GM12878 (cell line): ENCODE measurements at regions not wholly inside any gene's neighbourhood (a gene's known extent, or its start where the extent isn't known, plus 50 kb on each side); places are given as distances from the start of the nearest gene placed in this dataset.

ENCODE experiments used
- ATAC-seq: fragments of 200-7000 bp; cut with Tn5 transposase; 3 replicates; pipeline ENCODE4 v1.9.1; 2020; ENCODE audit warnings: mild to moderate bottlenecking, moderate library complexity
- BruUV-seq: library from RNA; stranded (reverse); fragments of 400-500 nt; replicated peaks from 2 replicates; lab custom pipeline; 2021; lab: Mats Ljungman, UMichigan
- CTCF ChIA-PET: fragments of 300-600 bp; sonication (Branson Sonifier 250); formaldehyde crosslinking; extraction: SDS; loops from one replicate; lab custom pipeline; 2021; ENCODE audit warnings: inconsistent platforms; lab: Yijun Ruan, JAX
- POLR2A ChIA-PET: fragments of 350-600 bp; formaldehyde crosslinking; extraction: SDS; loops from one replicate; lab custom pipeline; 2021; ENCODE audit warnings: inconsistent platforms; lab: Charles Lee
- RAD21 ChIA-PET: fragments of 300-600 bp; sonication (Branson Sonifier 250); formaldehyde crosslinking; loops from one replicate; lab custom pipeline; 2023; ENCODE audit warnings: antibody characterized with exemption; ENCODE audit not compliant: unreplicated experiment; lab: Charles Lee
- SMC1A ChIA-PET: fragments of 300-600 bp; sonication (Branson Sonifier 250); formaldehyde crosslinking; loops from one replicate; lab custom pipeline; 2023; ENCODE audit not compliant: unreplicated experiment, uncharacterized antibody; lab: Charles Lee
- DNase-seq: peaks from one replicate; pipeline ENCODE4 v3.0.0-alpha.2; 2011; ENCODE audit warnings: low read depth, low spot score
- FAIRE-seq: peaks from 3 replicates; lab custom pipeline; 2011; peaks lifted over from hg19 to GRCh38; lab: Jason Lieb, UNC
- H2AFZ ChIP-seq: 2 replicates; pipeline ENCODE4 v1.6.0; 2011; ENCODE audit warnings: low read depth, low read length, control low read depth; ENCODE audit not compliant: control insufficient read depth
- H3K27ac ChIP-seq: 2 replicates; pipeline ENCODE4 v1.5.1; 2011; ENCODE audit warnings: control low read depth; ENCODE audit not compliant: control insufficient read depth, insufficient read depth
- H3K27me3 ChIP-seq, 2 experiments: replicated peaks in 1 of 2; 2 replicates each; pipeline versions ENCODE4 v1.6.0 to v1.6.1; 2011; ENCODE audit warnings: low read length in 1 of 2; ENCODE audit not compliant: control insufficient read depth in 2 of 2, insufficient read depth in 2 of 2
- H3K36me3 ChIP-seq, 2 experiments: 2 replicates each; pipeline ENCODE4 v1.5.1; 2011; ENCODE audit warnings: low read length in 1 of 2; ENCODE audit not compliant: control insufficient read depth in 2 of 2, insufficient read depth in 2 of 2
- H3K4me1 ChIP-seq: 2 replicates; pipeline ENCODE4 v1.6.1; 2011; ENCODE audit warnings: mild to moderate bottlenecking, low read length, moderate library complexity, mixed read lengths; ENCODE audit not compliant: control insufficient read depth, insufficient read depth
- H3K4me2 ChIP-seq: 2 replicates; pipeline ENCODE4 v1.6.0; 2011; ENCODE audit warnings: control low read depth; ENCODE audit not compliant: control insufficient read depth, insufficient read depth
- H3K4me3 ChIP-seq: fragments of 200-600 bp; sonication (generic); 2 replicates; pipeline ENCODE4 v1.5.1; 2016
- H3K79me2 ChIP-seq: 2 replicates; pipeline ENCODE4 v1.6.0; 2011; ENCODE audit warnings: low read length; ENCODE audit not compliant: control insufficient read depth, insufficient read depth
- H3K9ac ChIP-seq: 2 replicates; pipeline ENCODE4 v1.8.0; 2011; ENCODE audit warnings: low read length, control low read depth, mixed read lengths; ENCODE audit not compliant: control insufficient read depth, insufficient read depth
- H3K9me3 ChIP-seq: replicated peaks from 3 replicates; pipeline ENCODE4 v1.5.1; 2011; ENCODE audit warnings: mild to moderate bottlenecking, low read length; ENCODE audit not compliant: control insufficient read depth, insufficient read depth
- H4K20me1 ChIP-seq: 2 replicates; pipeline ENCODE4 v1.6.0; 2011; ENCODE audit not compliant: control insufficient read depth, insufficient read depth
- CREB1 ChIP-seq: IDR thresholded peaks from 2 replicates; pipeline ENCODE4 v1.6.1; 2012; ENCODE audit warnings: low read depth, mild to moderate bottlenecking, inconsistent platforms
- CREM ChIP-seq: IDR thresholded peaks from 2 replicates; pipeline ENCODE4 v1.6.1; 2014; ENCODE audit warnings: antibody characterized with exemption, low read depth
- EGR1 ChIP-seq, 2 experiments: IDR thresholded peaks; 1 replicate in 1 of 2; 2 replicates in 1 of 2; pipeline ENCODE4 v1.6.1; 2011 to 2012; ENCODE audit warnings: low read depth in 2 of 2, low read length in 2 of 2, borderline replicate concordance in 1 of 2, mild to moderate bottlenecking in 1 of 2, moderate library complexity in 1 of 2
- EP300 ChIP-seq, 2 experiments: fragments of 150-350 bp in 1 of 2; IDR thresholded peaks; 2 replicates each; pipeline ENCODE4 v1.6.1; 2011 to 2012; ENCODE audit warnings: low read depth in 2 of 2, low read length in 2 of 2, borderline replicate concordance in 1 of 2, improper control_type of control experiment in 1 of 2, inconsistent platforms in 1 of 2; ENCODE audit not compliant: control insufficient read depth in 1 of 2
- EZH2 ChIP-seq: IDR thresholded peaks from 2 replicates; pipeline ENCODE4 v1.6.1; 2012; ENCODE audit warnings: low read depth, mild to moderate bottlenecking, control low read depth, inconsistent platforms, low read length, borderline replicate concordance; ENCODE audit not compliant: control insufficient read depth
- IRF3 ChIP-seq: fragments of 450-650 bp; IDR thresholded peaks from 2 replicates; pipeline ENCODE4 v1.6.1; 2014; ENCODE audit warnings: mild to moderate bottlenecking
- JUND ChIP-seq: IDR thresholded peaks from 2 replicates; pipeline ENCODE4 v1.6.1; 2012; ENCODE audit warnings: low read depth, mild to moderate bottlenecking, low read length, improper control_type of control experiment, moderate library complexity
- MXI1 ChIP-seq: fragments of 150-350 bp; IDR thresholded peaks from 2 replicates; pipeline ENCODE4 v1.6.1; 2011; ENCODE audit warnings: low read depth, mild to moderate bottlenecking, inconsistent platforms, low read length, improper control_type of control experiment
- NFIC ChIP-seq: IDR thresholded peaks from 2 replicates; pipeline ENCODE4 v1.6.1; 2012; ENCODE audit warnings: low read depth, mild to moderate bottlenecking, inconsistent platforms, low read length, moderate library complexity
- NFYB ChIP-seq: IDR thresholded peaks from 2 replicates; pipeline ENCODE4 v1.6.1; 2011; ENCODE audit warnings: low read depth, mild to moderate bottlenecking, low read length, improper control_type of control experiment, moderate library complexity; ENCODE audit not compliant: insufficient read depth
- PKNOX1 ChIP-seq: fragments of 450-650 bp; IDR thresholded peaks from 2 replicates; pipeline ENCODE4 v1.6.1; 2016; ENCODE audit warnings: mild to moderate bottlenecking
- RCOR1 ChIP-seq: conservative IDR thresholded peaks from 2 replicates; pipeline ENCODE4 v1.6.1; 2012; ENCODE audit warnings: low read depth, low read length, improper control_type of control experiment
- SIN3A ChIP-seq: IDR thresholded peaks from 2 replicates; pipeline ENCODE4 v1.6.1; 2012; ENCODE audit warnings: low read depth, low read length, improper control_type of control experiment
- TBL1XR1 ChIP-seq: IDR thresholded peaks from 2 replicates; pipeline ENCODE4 v1.6.1; 2012; ENCODE audit warnings: low read depth, low read length, improper control_type of control experiment
- TCF12 ChIP-seq: IDR thresholded peaks from 2 replicates; pipeline ENCODE4 v1.6.1; 2011; ENCODE audit warnings: low read depth, mild to moderate bottlenecking, low read length
- USF2 ChIP-seq: IDR thresholded peaks from 2 replicates; pipeline ENCODE4 v1.6.1; 2011; ENCODE audit warnings: low read depth, low read length, improper control_type of control experiment, borderline replicate concordance
- YBX1 ChIP-seq: fragments of 450-650 bp; IDR thresholded peaks from 2 replicates; pipeline ENCODE4 v1.6.1; 2016; ENCODE audit warnings: antibody characterized with exemption
- WGBS: methylation state at CpG from one replicate; pipeline ENCODE4 v1.1.6; 2016; ENCODE audit warnings: low lambda C conversion rate; ENCODE audit not compliant: insufficient replicate concordance, insufficient coverage; ENCODE audit errors: missing lambda C conversion rate; 5-methylcytosine and 5-hydroxymethylcytosine counted together
- in situ Hi-C: fragments of 300-500 bp; cut with MboI; formaldehyde crosslinking; loops from 9 replicates; pipeline ENCODE4 v1.14.3; 2018; ENCODE audit warnings: mixed read lengths
- intact Hi-C: fragments of 100-400 bp; cut with micrococcal nuclease; formaldehyde crosslinking; loops from one replicate; pipeline ENCODE4 v1.14.2; 2022; ENCODE audit not compliant: unreplicated experiment
- TF ChIP-seq, protein P1 (sequence below): fragments of 450-650 bp; IDR thresholded peaks from 2 replicates; pipeline ENCODE4 v1.6.1; 2017; ENCODE audit warnings: mild to moderate bottlenecking, low read depth, inconsistent platforms; ENCODE audit not compliant: poor library complexity, severe bottlenecking
- TF ChIP-seq, protein P2 (sequence below): fragments of 450-650 bp; IDR thresholded peaks from 2 replicates; pipeline ENCODE4 v1.6.1; 2017; ENCODE audit warnings: borderline replicate concordance

DNA sequence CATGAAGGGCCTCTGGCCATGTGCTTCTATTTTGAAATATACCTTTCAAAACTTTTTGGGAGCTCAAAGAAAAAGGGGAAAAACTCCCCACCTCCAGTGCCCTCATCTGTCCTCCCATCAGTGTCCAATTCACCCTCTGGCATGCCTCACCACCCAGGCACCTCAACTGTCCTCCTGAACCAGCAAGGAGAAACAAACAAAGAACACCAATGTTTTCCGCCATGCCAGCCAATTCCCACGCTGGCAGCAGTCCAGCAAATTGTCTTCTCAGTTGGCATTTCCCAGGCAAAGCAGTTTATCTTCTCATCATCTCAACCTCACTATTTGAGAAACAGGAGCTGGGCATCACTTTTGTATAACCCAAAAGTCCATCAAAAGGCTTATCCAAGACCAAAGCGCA lies 496.9 kb downstream of the SOX6 start:
- CTCF ChIA-PET = no interaction called here

More for the DNA sequence above, 496.9 kb downstream of the SOX6 start:
- no peaks in the 10 kb centered on the region for H3K4me1 ChIP-seq
- no peak for FAIRE-seq
- no peak for DNase-seq
- intact Hi-C loops (no loop called here), in situ Hi-C loops (no loop called here)
- no peak for TF ChIP-seq JUND
- TF ChIP-seq MXI1 = no peak
- no peak for TF ChIP-seq SIN3A
- no peak for TF ChIP-seq RCOR1
- TF ChIP-seq NFYB = no peak
- TF ChIP-seq EGR1 (IDR thresholded peaks at IDR 0.05; ENCODE audit: borderline replicate concordance in 1 of 2, low read depth in 2 of 2, low read length in 2 of 2) = no peak
- no peak for TF ChIP-seq YBX1
- no peak for TF ChIP-seq NFIC
- no peak for TF ChIP-seq CREM
- TF ChIP-seq, protein P1, sequence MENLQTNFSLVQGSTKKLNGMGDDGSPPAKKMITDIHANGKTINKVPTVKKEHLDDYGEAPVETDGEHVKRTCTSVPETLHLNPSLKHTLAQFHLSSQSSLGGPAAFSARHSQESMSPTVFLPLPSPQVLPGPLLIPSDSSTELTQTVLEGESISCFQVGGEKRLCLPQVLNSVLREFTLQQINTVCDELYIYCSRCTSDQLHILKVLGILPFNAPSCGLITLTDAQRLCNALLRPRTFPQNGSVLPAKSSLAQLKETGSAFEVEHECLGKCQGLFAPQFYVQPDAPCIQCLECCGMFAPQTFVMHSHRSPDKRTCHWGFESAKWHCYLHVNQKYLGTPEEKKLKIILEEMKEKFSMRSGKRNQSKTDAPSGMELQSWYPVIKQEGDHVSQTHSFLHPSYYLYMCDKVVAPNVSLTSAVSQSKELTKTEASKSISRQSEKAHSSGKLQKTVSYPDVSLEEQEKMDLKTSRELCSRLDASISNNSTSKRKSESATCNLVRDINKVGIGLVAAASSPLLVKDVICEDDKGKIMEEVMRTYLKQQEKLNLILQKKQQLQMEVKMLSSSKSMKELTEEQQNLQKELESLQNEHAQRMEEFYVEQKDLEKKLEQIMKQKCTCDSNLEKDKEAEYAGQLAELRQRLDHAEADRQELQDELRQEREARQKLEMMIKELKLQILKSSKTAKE = no peak
- TF ChIP-seq EP300 (IDR thresholded peaks at IDR 0.05; ENCODE audit: borderline replicate concordance in 1 of 2, control insufficient read depth in 1 of 2, low read depth in 2 of 2, low read length in 2 of 2) = no peak
- TF ChIP-seq, protein P2, sequence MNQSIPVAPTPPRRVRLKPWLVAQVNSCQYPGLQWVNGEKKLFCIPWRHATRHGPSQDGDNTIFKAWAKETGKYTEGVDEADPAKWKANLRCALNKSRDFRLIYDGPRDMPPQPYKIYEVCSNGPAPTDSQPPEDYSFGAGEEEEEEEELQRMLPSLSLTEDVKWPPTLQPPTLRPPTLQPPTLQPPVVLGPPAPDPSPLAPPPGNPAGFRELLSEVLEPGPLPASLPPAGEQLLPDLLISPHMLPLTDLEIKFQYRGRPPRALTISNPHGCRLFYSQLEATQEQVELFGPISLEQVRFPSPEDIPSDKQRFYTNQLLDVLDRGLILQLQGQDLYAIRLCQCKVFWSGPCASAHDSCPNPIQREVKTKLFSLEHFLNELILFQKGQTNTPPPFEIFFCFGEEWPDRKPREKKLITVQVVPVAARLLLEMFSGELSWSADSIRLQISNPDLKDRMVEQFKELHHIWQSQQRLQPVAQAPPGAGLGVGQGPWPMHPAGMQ = no peak
- TF ChIP-seq EZH2 = no peak
- no peak for TF ChIP-seq PKNOX1
- TF ChIP-seq USF2 = no peak
- no peak for TF ChIP-seq IRF3
- TF ChIP-seq TBL1XR1 = no peak
- TF ChIP-seq TCF12 = no peak
- no peak for TF ChIP-seq CREB1
- BruUV-seq = no TSS peak
- no peak overlapping the region for H3K9ac ChIP-seq
- no peaks in the 10 kb centered on the region for H3K27me3 ChIP-seq
- H3K4me3 ChIP-seq = no peak overlapping the region
- no peaks in the 10 kb centered on the region for H3K36me3 ChIP-seq
- POLR2A ChIA-PET = no interaction called here
- RAD21 ChIA-PET = no interaction called here
- SMC1A ChIA-PET = no interaction called here
- WGBS = 16% methylated on average over 3 of the region's 3 CpGs
- H2AFZ ChIP-seq = no peak overlapping the region
- no peaks in the 10 kb centered on the region for H3K9me3 ChIP-seq
- H3K79me2 ChIP-seq = no peaks in the 10 kb centered on the region
- H4K20me1 ChIP-seq = no peaks in the 10 kb centered on the region
- H3K4me2 ChIP-seq = no peak overlapping the region
- no peak overlapping the region for H3K27ac ChIP-seq
- no peak for ATAC-seq
